ENCODE measurements at regions not wholly inside any gene's neighbourhood (a gene's known extent, or its start where the extent isn't known, plus 50 kb on each side); places are given as distances from the start of the nearest gene placed in this dataset.

DNA sequence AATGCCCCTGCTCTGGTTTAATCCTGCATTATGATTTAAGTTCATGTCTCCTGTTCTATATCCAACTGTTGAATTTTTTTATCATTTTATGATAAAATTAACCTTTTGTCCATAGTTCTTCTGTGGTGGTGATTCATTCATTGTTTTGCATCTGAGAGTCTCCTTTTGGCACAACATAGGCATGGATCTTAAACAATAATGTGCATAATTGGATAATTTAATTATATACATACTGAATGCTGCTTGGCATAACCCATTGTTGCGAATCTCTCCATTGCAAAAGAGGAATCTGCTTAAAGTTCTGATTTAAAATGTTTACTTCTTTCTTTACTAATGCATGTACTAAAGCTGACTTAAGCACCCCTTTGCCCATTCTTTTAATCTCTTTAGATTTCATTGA is 2788.4 kb downstream of the PCDH9 start:
- Histone ChIP-seq H2AFZ (ENCODE audit: low read depth, low read length, severe bottlenecking) (peak overlapping the region; percentile 64), H3K4me2 (ENCODE audit: low read depth, low read length, poor library complexity, severe bottlenecking) (no peak overlapping the region), H3K27ac (ENCODE audit: low read depth, low read length) (no peak overlapping the region), H3K4me3 (ENCODE audit: insufficient read depth, low read length, poor library complexity, severe bottlenecking) (no peak overlapping the region), H3K36me3 (ENCODE audit: low read length) (no peaks in the 10 kb centered on the region), H3K79me2 (ENCODE audit: insufficient read depth, low read length) (no peaks in the 10 kb centered on the region), H3K9me2 (replicated peaks; ENCODE audit: insufficient read depth, low read length) (no peaks in the 10 kb centered on the region), H4K20me1 (ENCODE audit: low read depth, low read length) (no peaks in the 10 kb centered on the region), H3K27me3 (ENCODE audit: low read length) (no peaks in the 10 kb centered on the region), H3K9ac (ENCODE audit: low read length) (no peak overlapping the region), H3F3A (ENCODE audit: insufficient read depth) (no peaks in the 10 kb centered on the region), H3K9me3 (ENCODE audit: insufficient read depth, low read length) (no peaks in the 10 kb centered on the region)
- TF ChIP-seq, protein P1, sequence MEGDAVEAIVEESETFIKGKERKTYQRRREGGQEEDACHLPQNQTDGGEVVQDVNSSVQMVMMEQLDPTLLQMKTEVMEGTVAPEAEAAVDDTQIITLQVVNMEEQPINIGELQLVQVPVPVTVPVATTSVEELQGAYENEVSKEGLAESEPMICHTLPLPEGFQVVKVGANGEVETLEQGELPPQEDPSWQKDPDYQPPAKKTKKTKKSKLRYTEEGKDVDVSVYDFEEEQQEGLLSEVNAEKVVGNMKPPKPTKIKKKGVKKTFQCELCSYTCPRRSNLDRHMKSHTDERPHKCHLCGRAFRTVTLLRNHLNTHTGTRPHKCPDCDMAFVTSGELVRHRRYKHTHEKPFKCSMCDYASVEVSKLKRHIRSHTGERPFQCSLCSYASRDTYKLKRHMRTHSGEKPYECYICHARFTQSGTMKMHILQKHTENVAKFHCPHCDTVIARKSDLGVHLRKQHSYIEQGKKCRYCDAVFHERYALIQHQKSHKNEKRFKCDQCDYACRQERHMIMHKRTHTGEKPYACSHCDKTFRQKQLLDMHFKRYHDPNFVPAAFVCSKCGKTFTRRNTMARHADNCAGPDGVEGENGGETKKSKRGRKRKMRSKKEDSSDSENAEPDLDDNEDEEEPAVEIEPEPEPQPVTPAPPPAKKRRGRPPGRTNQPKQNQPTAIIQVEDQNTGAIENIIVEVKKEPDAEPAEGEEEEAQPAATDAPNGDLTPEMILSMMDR (IDR thresholded peaks at IDR 0.05; ENCODE audit: insufficient read depth, low read length, poor library complexity, severe bottlenecking), result no peak
- no peak for TF ChIP-seq EZH2phosphoT487 (conservative IDR thresholded peaks at IDR 0.05; ENCODE audit: low read length)

GRCh38 chr13:64438084-64438483 is 2792.1 kb downstream of the PCDH9 start:
- Histone ChIP-seq H2AFZ (ENCODE audit: low read depth, low read length, severe bottlenecking) (no peak overlapping the region), H3K9me3 (ENCODE audit: insufficient read depth, low read length) (no peaks in the 10 kb centered on the region), H3K4me3 (ENCODE audit: insufficient read depth, low read length, poor library complexity, severe bottlenecking) (no peak overlapping the region), H3K27ac (ENCODE audit: low read depth, low read length) (no peak overlapping the region), H3K4me2 (ENCODE audit: low read depth, low read length, poor library complexity, severe bottlenecking) (no peak overlapping the region), H3F3A (ENCODE audit: insufficient read depth) (no peaks in the 10 kb centered on the region), H4K20me1 (ENCODE audit: low read depth, low read length) (no peaks in the 10 kb centered on the region), H3K79me2 (ENCODE audit: insufficient read depth, low read length) (no peaks in the 10 kb centered on the region), H3K27me3 (ENCODE audit: low read length) (no peaks in the 10 kb centered on the region), H3K9me2 (replicated peaks; ENCODE audit: insufficient read depth, low read length) (no peaks in the 10 kb centered on the region), H3K9ac (ENCODE audit: low read length) (no peak overlapping the region), H3K36me3 (ENCODE audit: low read length) (no peaks in the 10 kb centered on the region)
- TF ChIP-seq EZH2phosphoT487 (conservative IDR thresholded peaks at IDR 0.05; ENCODE audit: low read length), result no peak
- TF ChIP-seq, protein P1 (IDR thresholded peaks at IDR 0.05; ENCODE audit: insufficient read depth, low read length, poor library complexity, severe bottlenecking), result no peak

- Histone ChIP-seq H3K9me3 (ENCODE audit: insufficient read depth, low read length) (no peaks in the 10 kb centered on the region), H2AFZ (ENCODE audit: low read depth, low read length, severe bottlenecking) (no peak overlapping the region), H3K4me2 (ENCODE audit: low read depth, low read length, poor library complexity, severe bottlenecking) (no peak overlapping the region), H3F3A (ENCODE audit: insufficient read depth) (no peaks in the 10 kb centered on the region), H3K27ac (ENCODE audit: low read depth, low read length) (no peak overlapping the region), H3K27me3 (ENCODE audit: low read length) (no peaks in the 10 kb centered on the region), H4K20me1 (ENCODE audit: low read depth, low read length) (no peaks in the 10 kb centered on the region), H3K79me2 (ENCODE audit: insufficient read depth, low read length) (no peaks in the 10 kb centered on the region), H3K4me3 (ENCODE audit: insufficient read depth, low read length, poor library complexity, severe bottlenecking) (no peak overlapping the region), H3K36me3 (ENCODE audit: low read length) (no peaks in the 10 kb centered on the region), H3K9me2 (replicated peaks; ENCODE audit: insufficient read depth, low read length) (no peaks in the 10 kb centered on the region), H3K9ac (ENCODE audit: low read length) (no peak overlapping the region)
- TF ChIP-seq, protein P1 (IDR thresholded peaks at IDR 0.05; ENCODE audit: insufficient read depth, low read length, poor library complexity, severe bottlenecking), result no peak
- no peak for TF ChIP-seq EZH2phosphoT487 (conservative IDR thresholded peaks at IDR 0.05; ENCODE audit: low read length)
Measured at GRCh38 chr13:64429691-64430090, 2800.4 kb downstream of the PCDH9 start.

Measured in SU-DHL-6 (cell line).